ENCODE measurements at regions not wholly inside any gene's neighbourhood (a gene's known extent, or its start where the extent isn't known, plus 50 kb on each side); places are given as distances from the start of the nearest gene placed in this dataset.

DNA sequence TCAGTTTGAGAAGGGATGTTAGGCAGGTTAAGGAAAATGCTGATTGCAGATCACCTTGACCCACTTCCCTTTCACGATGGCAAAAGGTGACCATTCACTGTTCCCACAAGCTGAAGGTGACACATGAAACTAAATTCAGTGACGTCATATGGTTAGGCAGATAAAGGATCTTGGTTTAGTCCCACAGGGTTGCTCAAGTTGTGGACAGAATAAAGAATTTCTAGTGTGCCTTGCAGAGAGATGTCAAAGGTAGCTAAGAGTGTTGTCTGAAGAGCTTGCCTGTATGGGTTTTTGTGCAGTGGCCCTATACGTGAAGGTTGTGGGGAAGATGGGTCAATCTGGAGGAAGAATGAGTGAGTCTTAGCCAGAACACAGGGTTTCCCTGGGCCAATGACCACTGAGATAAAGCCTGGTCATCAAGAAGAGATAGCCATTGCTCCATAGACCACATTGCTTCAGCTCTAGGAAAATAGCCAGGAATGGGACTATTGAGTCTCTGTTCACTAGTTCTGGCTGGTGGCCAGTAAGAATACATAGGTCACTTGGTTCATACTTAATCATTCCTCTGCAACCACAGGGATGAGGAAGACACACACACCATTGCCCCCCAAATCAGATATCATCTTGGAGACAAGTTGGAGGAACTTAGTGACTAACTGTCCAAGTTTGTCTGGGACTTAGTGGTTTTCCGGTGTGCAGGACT is 148.5 kb upstream of the ATXN1 start:
- POLR2A ChIA-PET: no interaction called here
- Histone ChIP-seq H3K4me2 (ENCODE audit: control insufficient read depth, insufficient read depth) (no peak overlapping the region), H3K9ac (ENCODE audit: control insufficient read depth, insufficient read depth, low read length) (no peak overlapping the region), H3K79me2 (ENCODE audit: control insufficient read depth, insufficient read depth, low read length) (no peaks in the 10 kb centered on the region), H2AFZ (ENCODE audit: control insufficient read depth, low read depth, low read length) (no peak overlapping the region), H3K9me3 (replicated peaks; ENCODE audit: control insufficient read depth, insufficient read depth, low read length) (no peaks in the 10 kb centered on the region; the same call in 2 of the 3 replicates), H3K4me3 (no peak overlapping the region), H3K27ac (ENCODE audit: control insufficient read depth, insufficient read depth) (no peak overlapping the region), H4K20me1 (ENCODE audit: control insufficient read depth, insufficient read depth) (no peaks in the 10 kb centered on the region), H3K4me1 (ENCODE audit: control insufficient read depth, insufficient read depth, low read length) (no peaks in the 10 kb centered on the region), H3K36me3 (ENCODE audit: control insufficient read depth in 2 of 2, insufficient read depth in 2 of 2, low read length in 1 of 2) (no peaks in the 10 kb centered on the region), H3K27me3 (replicated peaks in 1 of 2; ENCODE audit: control insufficient read depth in 2 of 2, insufficient read depth in 2 of 2, low read length in 1 of 2) (no peaks in the 10 kb centered on the region)
- in situ Hi-C loops (cut with MboI) (no loop called here), intact Hi-C loops (cut with micrococcal nuclease; ENCODE audit: unreplicated experiment) (no loop called here)
- SMC1A ChIA-PET (ENCODE audit: uncharacterized antibody, unreplicated experiment): interaction anchor here (0.6 to 0.7 kb wide), 2 partner anchors 58 to 185 kb away, joined by 3 read pairs; no protein-coding TSS in a partner anchor
- no peak for TF ChIP-seq NFYB (IDR thresholded peaks at IDR 0.05; ENCODE audit: insufficient read depth, low read depth, low read length)
- TF ChIP-seq POLR2A (IDR thresholded peaks at IDR 0.05; ENCODE audit: low read depth, low read length): no peak
- no peak for TF ChIP-seq EZH2 (IDR thresholded peaks at IDR 0.05; ENCODE audit: borderline replicate concordance, control insufficient read depth, low read depth, low read length)
- TF ChIP-seq, protein P1, sequence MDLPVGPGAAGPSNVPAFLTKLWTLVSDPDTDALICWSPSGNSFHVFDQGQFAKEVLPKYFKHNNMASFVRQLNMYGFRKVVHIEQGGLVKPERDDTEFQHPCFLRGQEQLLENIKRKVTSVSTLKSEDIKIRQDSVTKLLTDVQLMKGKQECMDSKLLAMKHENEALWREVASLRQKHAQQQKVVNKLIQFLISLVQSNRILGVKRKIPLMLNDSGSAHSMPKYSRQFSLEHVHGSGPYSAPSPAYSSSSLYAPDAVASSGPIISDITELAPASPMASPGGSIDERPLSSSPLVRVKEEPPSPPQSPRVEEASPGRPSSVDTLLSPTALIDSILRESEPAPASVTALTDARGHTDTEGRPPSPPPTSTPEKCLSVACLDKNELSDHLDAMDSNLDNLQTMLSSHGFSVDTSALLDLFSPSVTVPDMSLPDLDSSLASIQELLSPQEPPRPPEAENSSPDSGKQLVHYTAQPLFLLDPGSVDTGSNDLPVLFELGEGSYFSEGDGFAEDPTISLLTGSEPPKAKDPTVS (IDR thresholded peaks at IDR 0.05; ENCODE audit: low read depth, low read length): no peak
- 0 out of 4 replicates have a peak, but pooled peaks of 1 of the 2 experiments have one; percentile 21 for TF ChIP-seq EP300 (IDR thresholded peaks at IDR 0.05; ENCODE audit: borderline replicate concordance in 1 of 2, control insufficient read depth in 1 of 2, low read depth in 2 of 2, low read length in 2 of 2)
- peak; percentile 16; the same call in 1 of the 2 replicates for TF ChIP-seq DPF2 (IDR thresholded peaks at IDR 0.05)
- TF ChIP-seq CEBPB (IDR thresholded peaks at IDR 0.05; ENCODE audit: borderline replicate concordance in 1 of 2, low read depth in 2 of 2, low read length in 2 of 2): no peak
- TF ChIP-seq, protein P2, sequence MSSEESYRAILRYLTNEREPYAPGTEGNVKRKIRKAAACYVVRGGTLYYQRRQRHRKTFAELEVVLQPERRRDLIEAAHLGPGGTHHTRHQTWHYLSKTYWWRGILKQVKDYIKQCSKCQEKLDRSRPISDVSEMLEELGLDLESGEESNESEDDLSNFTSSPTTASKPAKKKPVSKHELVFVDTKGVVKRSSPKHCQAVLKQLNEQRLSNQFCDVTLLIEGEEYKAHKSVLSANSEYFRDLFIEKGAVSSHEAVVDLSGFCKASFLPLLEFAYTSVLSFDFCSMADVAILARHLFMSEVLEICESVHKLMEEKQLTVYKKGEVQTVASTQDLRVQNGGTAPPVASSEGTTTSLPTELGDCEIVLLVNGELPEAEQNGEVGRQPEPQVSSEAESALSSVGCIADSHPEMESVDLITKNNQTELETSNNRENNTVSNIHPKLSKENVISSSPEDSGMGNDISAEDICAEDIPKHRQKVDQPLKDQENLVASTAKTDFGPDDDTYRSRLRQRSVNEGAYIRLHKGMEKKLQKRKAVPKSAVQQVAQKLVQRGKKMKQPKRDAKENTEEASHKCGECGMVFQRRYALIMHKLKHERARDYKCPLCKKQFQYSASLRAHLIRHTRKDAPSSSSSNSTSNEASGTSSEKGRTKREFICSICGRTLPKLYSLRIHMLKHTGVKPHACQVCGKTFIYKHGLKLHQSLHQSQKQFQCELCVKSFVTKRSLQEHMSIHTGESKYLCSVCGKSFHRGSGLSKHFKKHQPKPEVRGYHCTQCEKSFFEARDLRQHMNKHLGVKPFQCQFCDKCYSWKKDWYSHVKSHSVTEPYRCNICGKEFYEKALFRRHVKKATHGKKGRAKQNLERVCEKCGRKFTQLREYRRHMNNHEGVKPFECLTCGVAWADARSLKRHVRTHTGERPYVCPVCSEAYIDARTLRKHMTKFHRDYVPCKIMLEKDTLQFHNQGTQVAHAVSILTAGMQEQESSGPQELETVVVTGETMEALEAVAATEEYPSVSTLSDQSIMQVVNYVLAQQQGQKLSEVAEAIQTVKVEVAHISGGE (CRISPR knock-in tag; IDR thresholded peaks at IDR 0.05): no peak
- no peak for TF ChIP-seq JUNB (IDR thresholded peaks at IDR 0.05)
- TF ChIP-seq CBX5 (IDR thresholded peaks at IDR 0.05; ENCODE audit: low read depth): no peak
- peak; percentile 89 for TF ChIP-seq ATF7 (IDR thresholded peaks at IDR 0.05; ENCODE audit: low read depth)
- no peak for TF ChIP-seq BHLHE40 (IDR thresholded peaks at IDR 0.05; ENCODE audit: borderline replicate concordance in 1 of 2, low read depth in 2 of 2, low read length in 1 of 2)
- no peak for TF ChIP-seq CBX3 (IDR thresholded peaks at IDR 0.05; ENCODE audit: borderline replicate concordance, low read depth)
- WGBS (ENCODE audit: insufficient coverage, insufficient replicate concordance, low lambda C conversion rate, missing lambda C conversion rate): 40% methylated on average over 4 of the region's 4 CpGs
- FAIRE-seq (peak; percentile 38), ATAC-seq (peak; percentile 26; the same call in 2 of the 3 replicates), DNase-seq (ENCODE audit: low read depth, low spot score) (no peak)
- RAD21 ChIA-PET (ENCODE audit: unreplicated experiment): no interaction called here
- CTCF ChIA-PET: interaction anchor here (0.5 kb wide), 1 partner anchor 388 kb away, joined by 3 read pairs; no protein-coding TSS in a partner anchor
- no TSS peak for BruUV-seq (replicated peaks)
